HG03025 (cell line): ENCODE measurements at regions not wholly inside any gene's neighbourhood (a gene's known extent, or its start where the extent isn't known, plus 50 kb on each side); places are given as distances from the start of the nearest gene placed in this dataset.

Source experiments
- ATAC-seq: cut with Tn5 transposase; IDR thresholded peaks from one replicate; pipeline ENCODE4 v1.9.1; 2021; ENCODE audit warnings: mild to moderate bottlenecking, moderate library complexity; ENCODE audit not compliant: unreplicated experiment, low FRiP score

GRCh38 chr10:78155722-78156121 lies 122.1 kb downstream of the RPS24 start:
- ATAC-seq, result no peak

DNA sequence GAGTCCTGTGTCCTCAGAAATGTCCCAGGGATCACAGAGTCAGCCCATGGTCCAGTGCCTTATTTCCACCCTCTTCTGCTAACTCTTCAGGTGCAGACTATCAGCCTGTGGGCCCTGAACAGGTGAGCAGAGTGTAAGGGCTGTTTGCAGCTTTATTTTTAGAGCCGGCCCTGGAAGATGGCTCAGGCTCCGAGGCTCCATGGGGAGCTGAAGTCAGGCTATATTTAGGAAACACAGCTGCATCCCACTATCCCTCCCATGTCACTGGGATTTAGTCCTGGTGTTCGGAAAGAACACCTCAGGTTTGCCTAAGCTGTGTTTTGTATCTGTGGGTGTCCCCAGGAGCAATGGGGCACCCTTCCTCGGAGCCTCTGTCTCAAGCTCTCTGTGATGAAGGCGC lies 126.9 kb downstream of the RPS24 start:
- no peak for ATAC-seq

DNA sequence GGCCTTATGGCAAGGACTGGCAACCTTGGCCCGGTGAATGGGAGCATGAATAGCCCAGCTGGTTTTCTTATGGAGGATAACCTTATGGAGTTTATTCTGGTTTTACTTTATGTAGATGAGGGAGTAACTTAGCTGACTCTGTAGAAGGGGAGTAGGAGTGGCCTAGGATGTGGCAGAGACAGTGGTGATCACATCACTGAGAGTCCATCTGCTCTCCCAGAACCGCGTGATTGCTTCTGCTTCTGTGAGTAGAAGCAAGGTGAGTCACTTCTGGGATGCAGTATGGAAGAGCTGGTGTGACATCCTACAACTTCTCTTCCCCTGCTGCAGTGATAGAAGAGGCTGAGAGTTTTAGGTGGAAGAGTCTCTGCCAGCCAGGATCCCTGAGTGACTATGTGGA lies 129.2 kb downstream of the RPS24 start:
- ATAC-seq, result no peak

- no peak for ATAC-seq
These were observed 131.0 kb downstream of the RPS24 start for GRCh38 chr10:78164702-78165101.

DNA sequence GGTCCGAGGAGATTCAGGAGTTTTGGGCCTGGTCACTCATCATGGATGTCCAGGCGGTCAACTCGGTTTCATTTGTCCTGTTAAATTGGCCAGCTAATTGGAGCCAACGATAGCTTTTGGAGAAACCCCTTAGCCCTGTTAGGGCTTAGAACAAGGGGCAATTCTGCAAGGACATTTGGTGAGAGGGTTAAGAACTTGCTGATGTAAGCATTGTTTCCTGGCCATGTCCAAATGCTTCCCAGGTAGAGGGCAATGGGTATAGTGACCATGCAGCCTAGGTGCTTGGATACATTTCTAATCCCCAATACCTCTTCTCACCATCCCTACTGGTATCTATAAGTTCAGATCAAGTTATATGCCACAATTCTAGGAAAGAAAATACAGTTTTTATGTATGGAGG lies 131.5 kb downstream of the RPS24 start:
- no peak for ATAC-seq

GRCh38 chr10:78165617-78166016 lies 132.0 kb downstream of the RPS24 start:
- ATAC-seq, result no peak

GRCh38 chr10:78166261-78166660 lies 132.6 kb downstream of the RPS24 start:
- ATAC-seq, result no peak

GRCh38 chr10:78169214-78169613 lies 135.6 kb downstream of the RPS24 start:
- ATAC-seq, result no peak

DNA sequence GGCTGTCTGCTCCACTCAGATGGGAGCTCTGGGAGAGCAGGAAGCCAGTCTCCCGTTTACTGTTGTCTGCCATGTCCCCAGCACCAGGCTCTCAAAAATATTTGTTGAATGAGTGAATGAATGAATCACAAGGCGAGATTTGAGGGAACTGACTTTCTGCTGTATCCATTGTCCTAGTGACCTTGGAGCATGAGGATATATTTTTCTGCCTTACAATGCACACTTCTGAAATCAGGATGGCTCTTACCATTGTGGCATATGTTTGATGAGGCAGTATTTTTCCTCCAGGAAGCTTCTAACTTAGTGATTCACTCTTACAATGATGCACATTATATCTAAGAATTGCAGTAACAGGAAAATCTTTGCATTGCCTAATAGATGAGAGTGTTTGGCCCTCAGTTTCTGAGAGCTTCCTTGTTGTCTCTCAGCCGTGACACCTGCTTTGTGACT lies 136.4 kb downstream of the RPS24 start:
- ATAC-seq, result no peak

DNA sequence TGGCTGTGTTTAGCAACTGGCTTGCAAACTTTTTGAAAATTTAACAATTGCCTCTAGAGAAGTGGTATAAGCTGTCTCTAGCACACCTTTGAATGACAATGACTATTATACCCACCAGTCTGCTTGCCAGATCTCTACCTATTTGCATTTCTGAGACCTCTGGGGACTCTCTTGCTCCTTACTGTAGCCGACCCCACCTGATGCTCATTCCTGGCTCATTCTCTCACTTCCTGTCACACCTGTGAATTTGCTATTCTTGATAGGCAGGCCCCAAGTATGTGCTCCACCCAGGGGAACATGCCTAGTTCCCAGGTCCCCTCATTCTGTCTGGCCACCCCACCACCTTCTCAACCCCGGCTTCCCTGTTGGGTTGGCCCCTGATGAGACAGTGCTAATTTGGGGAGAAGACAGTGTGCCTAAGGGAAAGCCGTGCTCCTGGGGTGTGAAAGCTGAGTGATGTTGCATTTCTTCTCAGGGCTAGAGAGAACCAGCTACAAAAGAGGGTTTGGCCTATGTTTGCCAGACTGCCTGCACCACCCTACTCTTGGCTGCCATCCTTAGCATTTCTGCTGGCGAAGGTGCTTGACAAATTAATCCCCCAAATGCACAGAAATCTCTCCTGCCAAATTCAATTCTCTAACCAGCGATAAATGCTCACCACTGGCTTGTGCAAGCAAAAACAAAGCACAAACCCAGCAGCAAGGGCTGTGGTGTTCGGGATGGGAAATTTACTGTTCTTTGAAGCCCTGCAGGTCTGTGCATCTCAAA lies 138.2 kb downstream of the RPS24 start:
- ATAC-seq, result no peak

DNA sequence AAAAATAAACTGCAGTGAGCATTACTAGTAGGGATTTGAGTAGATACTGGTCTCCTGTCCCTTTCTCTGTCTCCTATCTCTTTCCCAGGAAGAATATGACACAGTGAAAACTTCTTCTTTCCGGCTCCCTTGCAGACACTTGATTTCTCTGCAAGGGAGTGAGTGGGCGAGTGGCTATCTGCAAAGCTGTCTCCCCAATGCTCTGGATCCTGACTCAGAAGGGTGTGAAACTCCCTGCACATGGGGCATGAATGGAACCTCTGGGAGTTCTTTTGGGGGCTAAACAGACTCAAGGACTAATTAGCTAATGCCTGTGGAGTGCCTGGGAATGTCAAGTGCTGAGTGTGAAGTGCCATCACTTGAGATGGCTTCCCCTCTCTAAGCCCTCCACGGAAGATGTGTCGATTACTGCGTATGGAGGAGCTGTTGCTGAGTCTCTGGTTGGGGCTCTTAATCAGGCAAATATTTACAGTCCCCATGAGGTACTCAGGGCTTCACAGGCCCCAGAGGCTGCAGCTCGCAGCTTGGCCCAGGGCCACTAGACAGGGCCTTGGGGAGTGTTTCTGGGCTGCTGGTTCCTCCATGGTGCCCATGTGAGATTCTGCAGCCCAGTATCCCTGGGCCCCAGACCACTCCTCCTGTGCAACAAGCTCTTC lies 139.8 kb downstream of the RPS24 start:
- no peak for ATAC-seq

GRCh38 chr10:78175444-78176015 lies 141.9 kb downstream of the RPS24 start:
- ATAC-seq, result no peak

DNA sequence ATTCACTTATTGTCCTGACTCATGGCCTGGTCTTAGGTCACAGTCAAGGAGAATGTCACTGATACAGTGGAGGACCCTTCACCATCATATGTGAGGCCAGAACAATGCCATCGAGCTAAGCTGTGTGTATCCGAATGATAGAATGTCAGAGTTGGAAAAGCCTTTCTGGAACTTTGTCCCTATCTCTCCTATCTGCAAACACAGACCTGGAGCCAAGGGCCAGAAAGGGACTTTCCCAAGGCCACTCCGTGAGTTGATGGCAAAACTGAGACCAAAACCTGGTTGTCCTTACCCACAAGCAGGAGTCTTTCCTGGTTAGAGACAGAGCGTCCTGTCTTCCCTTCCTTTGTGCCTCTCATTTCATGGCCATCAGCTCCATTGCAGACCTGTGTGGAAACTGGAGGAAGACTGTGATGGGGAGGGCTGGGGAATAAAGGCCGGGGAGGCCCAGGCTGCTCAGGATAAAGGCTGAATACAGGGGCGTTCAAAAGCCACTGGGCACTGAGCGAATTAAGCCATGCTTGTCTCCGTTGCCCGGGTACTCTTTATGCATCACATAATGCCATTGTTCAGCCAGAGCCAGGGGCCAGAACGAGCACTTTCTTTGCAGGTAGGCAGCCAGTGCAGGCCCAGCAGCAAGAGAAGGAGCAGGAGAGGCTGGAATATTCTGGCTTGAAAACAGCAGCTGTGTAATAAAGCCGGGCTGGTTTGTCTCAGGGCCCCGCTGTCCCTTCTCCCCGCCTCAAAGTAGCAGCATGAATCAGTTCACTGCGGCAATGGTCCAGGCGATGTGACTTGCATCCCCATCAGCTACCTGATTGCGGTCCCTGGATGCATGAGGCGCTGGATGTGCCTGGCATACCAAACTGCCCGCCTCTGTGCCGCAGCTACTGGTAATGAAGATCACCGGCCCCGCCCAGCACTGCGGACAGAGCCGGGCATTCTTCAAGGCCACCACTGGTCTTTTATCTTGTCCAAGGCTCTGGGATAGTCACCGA lies 143.0 kb downstream of the RPS24 start:
- ATAC-seq, result no peak

- no peak for ATAC-seq
These were observed 144.0 kb downstream of the RPS24 start for GRCh38 chr10:78177491-78178185.

GRCh38 chr10:78178397-78178796 lies 144.7 kb downstream of the RPS24 start:
- ATAC-seq, result no peak

DNA sequence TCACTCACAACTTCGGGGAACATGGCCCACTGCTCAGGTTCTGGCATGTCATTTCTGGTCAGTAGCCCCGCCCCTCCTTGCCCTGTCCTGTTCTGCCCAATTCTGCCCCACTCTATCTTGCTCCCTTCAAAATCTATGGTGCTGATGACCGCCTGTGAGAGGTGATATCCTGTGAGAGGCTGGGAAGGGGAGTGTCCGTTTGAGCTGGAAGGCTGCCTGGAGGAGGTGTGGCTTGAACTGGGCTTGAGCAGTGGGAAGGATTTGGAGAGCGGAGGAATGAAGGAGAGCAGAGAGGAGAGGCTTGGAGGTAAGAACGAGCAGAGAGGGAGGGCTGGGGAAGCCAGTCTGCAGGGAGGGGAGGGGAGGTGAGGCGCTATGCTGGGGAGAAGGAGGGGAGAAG lies 145.3 kb downstream of the RPS24 start:
- ATAC-seq, result no peak

DNA sequence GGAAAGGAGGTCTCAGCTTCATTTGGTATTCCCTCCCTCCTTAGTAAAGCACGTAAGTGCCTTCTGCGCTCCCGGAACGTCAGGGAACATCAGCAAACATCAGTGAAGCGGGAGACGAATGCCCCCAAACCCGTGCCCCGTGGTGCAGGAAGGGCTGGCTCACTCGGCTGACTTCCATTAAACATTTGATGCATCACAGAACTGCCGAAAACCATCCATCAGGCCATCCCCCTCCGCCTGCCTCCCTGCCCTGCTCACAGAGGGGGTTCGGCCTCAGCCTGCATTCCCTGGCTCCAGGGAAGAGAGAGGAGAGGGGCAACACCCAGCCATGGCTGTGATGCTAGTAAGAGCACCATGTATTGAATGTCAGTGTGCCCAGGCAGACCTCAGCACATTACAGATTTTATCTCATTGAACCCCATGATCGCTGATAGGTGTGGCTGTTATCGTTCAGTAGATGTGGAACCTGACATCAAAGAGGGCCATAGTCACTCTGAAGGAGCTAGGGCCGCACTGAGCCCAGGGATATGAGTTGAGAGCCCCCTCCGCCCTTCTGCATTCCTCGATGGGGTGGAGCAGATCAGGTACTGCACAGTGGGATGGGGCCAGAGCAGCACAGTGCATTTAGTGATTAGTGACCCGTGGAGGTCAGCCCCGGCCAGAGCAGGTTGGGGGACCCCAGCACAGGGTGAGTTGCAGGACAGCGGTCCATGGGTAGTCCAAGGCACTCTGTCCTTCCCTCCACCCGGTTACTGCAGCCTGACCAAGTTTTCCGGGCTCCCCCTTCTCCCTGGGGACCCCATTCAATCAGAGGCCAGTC lies 146.4 kb downstream of the RPS24 start:
- ATAC-seq, result no peak

DNA sequence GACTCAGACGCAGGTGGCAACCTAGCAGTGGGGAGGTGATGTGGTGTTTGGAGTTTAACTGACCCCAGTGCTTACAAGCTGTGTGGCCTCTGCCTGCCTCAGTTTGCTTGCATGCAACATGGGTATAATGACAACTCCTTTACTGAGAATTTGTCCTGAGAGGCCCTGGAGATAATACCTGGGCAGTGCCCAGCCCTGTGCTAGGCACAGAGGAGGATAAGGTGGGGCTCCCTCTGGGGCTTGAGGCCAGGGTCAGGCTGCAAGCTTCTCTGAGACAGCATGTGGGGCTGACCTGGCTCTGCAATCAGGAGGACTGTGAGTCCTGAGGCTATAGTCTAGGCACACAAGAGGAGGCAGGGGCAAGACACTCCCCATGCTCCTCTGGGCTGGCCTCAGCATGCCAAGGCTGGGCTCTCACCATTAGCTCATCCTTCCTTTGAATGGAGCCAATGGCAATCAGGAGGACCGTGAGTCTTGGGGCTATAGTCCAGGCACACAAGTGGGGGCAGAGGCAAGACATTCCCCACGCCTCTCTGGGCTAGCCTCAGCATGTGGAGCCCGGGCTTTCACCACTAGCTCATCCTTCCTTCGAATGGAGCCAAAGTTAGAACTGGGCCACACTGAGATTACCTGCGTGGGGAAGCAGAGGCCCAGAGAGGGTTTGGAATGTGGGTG lies 147.9 kb downstream of the RPS24 start:
- ATAC-seq, result no peak

DNA sequence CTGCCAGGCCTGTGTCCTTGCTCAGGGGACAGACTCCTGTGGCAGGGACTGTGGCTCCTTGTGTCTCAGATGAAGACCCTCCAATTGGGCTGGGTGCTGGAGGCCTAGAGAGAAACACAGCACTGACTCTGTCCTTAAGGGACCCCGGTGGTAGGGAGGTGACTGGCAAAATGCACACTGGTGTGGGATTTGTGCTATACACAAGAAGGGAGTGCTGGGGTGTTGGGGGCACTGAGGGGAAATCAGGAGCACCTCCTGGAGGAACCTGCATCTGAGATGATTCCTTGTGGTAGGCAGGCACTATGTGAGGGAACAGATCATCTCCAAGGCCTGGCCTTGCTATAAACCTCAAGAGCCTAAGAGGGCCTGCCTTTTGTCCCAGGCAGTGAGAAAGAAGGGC lies 149.2 kb downstream of the RPS24 start:
- ATAC-seq, result no peak
